Omental fat pad (tissue), 1 donor: ENCODE measurements at regions not wholly inside any gene's neighbourhood (a gene's known extent, or its start where the extent isn't known, plus 50 kb on each side); places are given as distances from the start of the nearest gene placed in this dataset. TPM values are rescaled to one million over a fixed set of nuclear protein-coding genes. Genes with fewer than 3 reads are reported as not detected.

Source experiments
- small RNA-seq: library from RNA; depleted of rRNA; stranded (forward); fragments of <200 nt; gene quantifications from one replicate; pipeline ENCODE3, GENCODE V24; 2016

Small RNA genes in the stretch of these regions (small RNA-seq; reads per million reads assigned to genes)
- not detected for gene RN7SL776P
